Breast epithelium (tissue), 4 donors: ENCODE measurements at regions not wholly inside any gene's neighbourhood (a gene's known extent, or its start where the extent isn't known, plus 50 kb on each side); places are given as distances from the start of the nearest gene placed in this dataset.

ENCODE experiments used
- DNase-seq, 2 donors: peaks; one replicate each; pipeline ENCODE4 v3.0.0-alpha.2; 2019; ENCODE audit warnings: low spot score in 2 of 2
- H3K27ac ChIP-seq, 2 donors: fragments of 200-600 bp; sonication (generic) in 1 of 2; one replicate each; pipeline ENCODE4 v1.5.1; 2016 to 2019; ENCODE audit warnings: mild to moderate bottlenecking in 1 of 2
- H3K27me3 ChIP-seq, 2 donors: fragments of 200-600 bp; sonication (generic) in 1 of 2; one replicate each; pipeline versions ENCODE4 v1.5.1 to v1.6.0; 2017 to 2019; ENCODE audit warnings: control low read depth in 1 of 2, mild to moderate bottlenecking in 1 of 2
- H3K36me3 ChIP-seq: fragments of 200-600 bp; one replicate; pipeline ENCODE4 v1.5.1; 2019
- H3K4me1 ChIP-seq, 2 donors: fragments of 200-600 bp; sonication (generic); one replicate each; pipeline ENCODE4 v1.5.1; 2016 to 2019; ENCODE audit warnings: control low read depth in 1 of 2
- H3K4me3 ChIP-seq, 3 donors: fragments of 200-600 bp; sonication (generic); 1 replicate in 2 of 3; 2 replicates in 1 of 3; pipeline ENCODE4 v1.5.1; 2016 to 2019; ENCODE audit warnings: mild to moderate bottlenecking in 3 of 3, moderate library complexity in 2 of 3
- H3K9me3 ChIP-seq, 2 donors: fragments of 200-600 bp; sonication (generic) in 1 of 2; one replicate each; pipeline ENCODE4 v1.5.1; 2016 to 2019; ENCODE audit warnings: control low read depth in 1 of 2
- CTCF ChIP-seq, 3 donors: fragments of 450-650 bp; IDR thresholded peaks; one replicate each; pipeline ENCODE4 v1.5.1; 2016 to 2017; ENCODE audit warnings: antibody characterized with exemption in 3 of 3, mild to moderate bottlenecking in 3 of 3, moderate library complexity in 3 of 3
- POLR2A ChIP-seq: fragments of 450-650 bp; IDR thresholded peaks from one replicate; pipeline ENCODE4 v1.6.1; 2016; ENCODE audit warnings: antibody characterized with exemption, mild to moderate bottlenecking, moderate library complexity
- POLR2AphosphoS5 ChIP-seq, 3 donors: sonication (generic); formaldehyde crosslinking; IDR thresholded peaks; one replicate each; pipeline ENCODE4 v1.6.1; 2017; ENCODE audit warnings: antibody characterized with exemption in 3 of 3
- intact Hi-C: fragments of 100-400 bp; cut with DNase I; formaldehyde crosslinking; loops from one replicate; pipeline ENCODE4 v1.15.1; 2023; ENCODE audit warnings: low total_unique reads

GRCh38 chr12:100675432-100675831, 101.9 kb downstream of the GAS2L3 start:
- intact Hi-C loops = no loop called here
- no peaks in the 10 kb centered on the region for H3K4me1 ChIP-seq
- H3K9me3 ChIP-seq = no peaks in the 10 kb centered on the region
- no peak for DNase-seq
- H3K36me3 ChIP-seq = no peaks in the 10 kb centered on the region
- H3K27me3 ChIP-seq = no peaks in the 10 kb centered on the region
- TF ChIP-seq POLR2AphosphoS5 (IDR thresholded peaks at IDR 0.05) = no peak
- no peak for TF ChIP-seq POLR2A
- no peak for TF ChIP-seq CTCF (IDR thresholded peaks at IDR 0.05)
- no peak overlapping the region for H3K4me3 ChIP-seq
- no peak overlapping the region for H3K27ac ChIP-seq

DNA sequence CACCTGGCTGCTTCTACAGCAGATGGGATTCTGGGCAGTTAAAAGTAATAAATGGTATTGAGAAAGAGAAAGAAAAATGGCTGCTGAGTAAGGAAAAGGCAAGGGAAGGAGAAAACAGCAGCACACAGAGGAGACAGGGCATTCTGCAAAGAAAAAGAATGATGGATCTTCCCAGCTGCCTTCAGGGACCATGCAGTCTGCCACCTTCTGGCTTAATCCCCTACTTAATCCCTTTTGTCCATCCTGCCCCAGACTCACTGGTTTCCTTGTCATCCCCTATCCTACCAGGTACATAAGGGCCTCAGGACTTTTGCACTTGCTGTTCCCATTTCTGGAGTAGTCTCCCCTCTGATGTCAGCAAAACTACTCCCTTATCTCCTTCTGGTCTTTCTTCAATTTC, 107.6 kb downstream of the GAS2L3 start:
- no peak for TF ChIP-seq CTCF (IDR thresholded peaks at IDR 0.05)
- TF ChIP-seq POLR2AphosphoS5 (IDR thresholded peaks at IDR 0.05) = no peak
- TF ChIP-seq POLR2A = no peak
- intact Hi-C loops = no loop called here
- H3K27ac ChIP-seq = no peak overlapping the region
- no peak overlapping the region for H3K4me3 ChIP-seq
- no peak for DNase-seq
- H3K9me3 ChIP-seq = peaks cover 8 to 11% of the 10 kb centered on the region in 2 donors
- H3K36me3 ChIP-seq = no peaks in the 10 kb centered on the region
- no peaks in the 10 kb centered on the region for H3K27me3 ChIP-seq
- H3K4me1 ChIP-seq = no peaks in the 10 kb centered on the region

GRCh38 chr12:100682178-100682577, 108.7 kb downstream of the GAS2L3 start:
- no peak for DNase-seq
- Histone ChIP-seq H3K27ac (no peak overlapping the region), H3K4me3 (no peak overlapping the region), H3K27me3 (no peaks in the 10 kb centered on the region), H3K4me1 (no peaks in the 10 kb centered on the region), H3K9me3 (peaks cover 8 to 11% of the 10 kb centered on the region in 2 donors), H3K36me3 (no peaks in the 10 kb centered on the region)
- intact Hi-C loops = no loop called here
- TF ChIP-seq POLR2AphosphoS5 (IDR thresholded peaks at IDR 0.05) = no peak
- no peak for TF ChIP-seq CTCF (IDR thresholded peaks at IDR 0.05)
- TF ChIP-seq POLR2A = no peak

DNA sequence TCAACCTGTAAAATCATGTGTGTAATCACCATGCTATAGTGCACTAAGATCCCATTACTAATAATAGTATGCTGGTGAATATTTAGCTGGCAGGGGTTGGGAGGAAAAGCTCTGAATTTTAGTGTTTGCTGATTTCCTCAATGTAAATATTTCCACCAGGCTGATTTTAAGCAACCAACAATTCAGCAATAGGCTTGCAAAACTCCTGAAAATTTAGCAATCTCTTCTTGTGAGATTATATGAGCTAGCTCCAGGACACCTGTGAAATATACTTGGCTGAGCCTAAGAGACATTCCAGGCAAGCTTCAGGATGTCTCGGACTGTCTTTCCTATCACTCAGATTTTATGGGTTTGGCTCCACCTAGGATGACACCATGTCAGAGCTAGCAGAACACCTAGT, 106.9 kb upstream of the ANO4 start:
- no peaks in the 10 kb centered on the region for H3K36me3 ChIP-seq
- H3K9me3 ChIP-seq = peaks cover 11% of the 10 kb centered on the region in 2 donors
- no peak for DNase-seq
- H3K27ac ChIP-seq = no peak overlapping the region
- TF ChIP-seq CTCF (IDR thresholded peaks at IDR 0.05) (no peak), POLR2AphosphoS5 (IDR thresholded peaks at IDR 0.05) (no peak)
- no peaks in the 10 kb centered on the region for H3K4me1 ChIP-seq
- H3K4me3 ChIP-seq = no peak overlapping the region
- H3K27me3 ChIP-seq = no peaks in the 10 kb centered on the region
- intact Hi-C loops = no loop called here

DNA sequence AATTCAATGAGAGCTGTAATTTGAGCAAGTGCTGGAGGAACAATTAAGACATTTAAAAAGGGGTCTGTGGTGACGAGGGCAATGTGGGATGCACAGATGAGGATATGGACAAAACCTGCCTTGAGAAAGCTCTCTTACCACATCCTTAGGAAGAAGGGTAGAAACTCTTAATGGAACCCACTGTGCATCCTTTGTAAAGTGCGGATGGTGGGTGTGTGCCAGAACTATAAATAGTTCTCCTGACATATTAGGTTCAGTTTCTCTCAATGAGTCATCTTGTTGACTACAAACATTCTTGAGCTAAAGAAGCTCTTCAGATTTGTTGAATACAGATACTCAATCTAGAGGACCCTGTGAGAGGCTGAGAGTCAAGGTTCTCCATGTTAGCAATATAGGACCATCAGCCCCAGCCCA, 106.1 kb upstream of the ANO4 start:
- H3K36me3 ChIP-seq = no peaks in the 10 kb centered on the region
- no peak overlapping the region for H3K4me3 ChIP-seq
- no peaks in the 10 kb centered on the region for H3K4me1 ChIP-seq
- H3K9me3 ChIP-seq = peaks cover 11% of the 10 kb centered on the region in 2 donors
- intact Hi-C loops = no loop called here
- no peak overlapping the region for H3K27ac ChIP-seq
- TF ChIP-seq CTCF (IDR thresholded peaks at IDR 0.05) (no peak), POLR2AphosphoS5 (IDR thresholded peaks at IDR 0.05) (no peak), POLR2A (no peak)
- H3K27me3 ChIP-seq = no peaks in the 10 kb centered on the region
- DNase-seq = no peak
